ENCODE measurements at regions not wholly inside any gene's neighbourhood (a gene's known extent, or its start where the extent isn't known, plus 50 kb on each side); places are given as distances from the start of the nearest gene placed in this dataset.

GRCh38 chr1:117686907-117687306 is 81.1 kb downstream of the TENT5C start:
- Histone ChIP-seq H3K79me2 (ENCODE audit: low read depth) (no peaks in the 10 kb centered on the region), H3K9me2 (ENCODE audit: insufficient read depth) (no peaks in the 10 kb centered on the region), H3K4me2 (peak overlapping the region; percentile 37), H4K20me1 (ENCODE audit: insufficient read depth) (no peaks in the 10 kb centered on the region), H3K4me3 (no peak overlapping the region), H3K36me3 (ENCODE audit: low read depth) (no peaks in the 10 kb centered on the region), H3K9me3 (ENCODE audit: insufficient read depth, low read depth) (no peaks in the 10 kb centered on the region), H2AFZ (no peak overlapping the region), H3K27ac (no peak overlapping the region), H3F3A (ENCODE audit: insufficient read depth, low read depth) (peaks cover 5% of the 10 kb centered on the region; the same call in 1 of the 2 replicates), H3K27me3 (ENCODE audit: insufficient read depth, low read depth) (no peaks in the 10 kb centered on the region), H3K4me1 (replicated peaks; ENCODE audit: insufficient read depth) (peaks cover 12% of the 10 kb centered on the region)
- intact Hi-C loops (cut with micrococcal nuclease; ENCODE audit: unreplicated experiment), result no loop called here
- BruUV-seq (replicated peaks), result no TSS peak
- CTCF ChIA-PET, result no interaction called here
- POLR2A ChIA-PET (ENCODE audit: unreplicated experiment), result interaction anchor here (0.6 kb wide), 1 partner anchor 32 kb away, joined by 6 read pairs; no protein-coding TSS in a partner anchor
- DNase-seq, result peak; percentile 40 to 46
- TF ChIP-seq EZH2 (IDR thresholded peaks at IDR 0.05; ENCODE audit: low read depth), result no peak
- TF ChIP-seq CTCF (conservative IDR thresholded peaks at IDR 0.05), result no peak

- POLR2A ChIA-PET (ENCODE audit: unreplicated experiment), result no interaction called here
- no peaks in the 10 kb centered on the region for H3K9me3 ChIP-seq (ENCODE audit: insufficient read depth, low read depth)
- CTCF ChIA-PET, result interaction anchor here (0.6 to 0.7 kb wide), 2 partner anchors 68 to 155 kb away, joined by 3 to 8 read pairs; no protein-coding TSS in a partner anchor
- H3K4me2 ChIP-seq, result no peak overlapping the region
- H3K4me3 ChIP-seq, result no peak overlapping the region
- H3K27ac ChIP-seq, result no peak overlapping the region
- no peaks in the 10 kb centered on the region for H4K20me1 ChIP-seq (ENCODE audit: insufficient read depth)
- intact Hi-C loops (cut with micrococcal nuclease; ENCODE audit: unreplicated experiment), result no loop called here
- no peaks in the 10 kb centered on the region for H3K36me3 ChIP-seq (ENCODE audit: low read depth)
- H3K4me1 ChIP-seq (replicated peaks; ENCODE audit: insufficient read depth), result peaks cover 12% of the 10 kb centered on the region
- no peaks in the 10 kb centered on the region for H3K79me2 ChIP-seq (ENCODE audit: low read depth)
- BruUV-seq (replicated peaks), result no TSS peak
- H3K9me2 ChIP-seq (ENCODE audit: insufficient read depth), result no peaks in the 10 kb centered on the region
- no peaks in the 10 kb centered on the region for H3K27me3 ChIP-seq (ENCODE audit: insufficient read depth, low read depth)
- H3F3A ChIP-seq (ENCODE audit: insufficient read depth, low read depth), result peaks cover 5% of the 10 kb centered on the region; the same call in 1 of the 2 replicates
- H2AFZ ChIP-seq, result no peak overlapping the region
- no peak for DNase-seq
- TF ChIP-seq CTCF (conservative IDR thresholded peaks at IDR 0.05), result no peak
- TF ChIP-seq EZH2 (IDR thresholded peaks at IDR 0.05; ENCODE audit: low read depth), result no peak
Observed at GRCh38 chr1:117689997-117690625, 84.3 kb downstream of the TENT5C start.

GRCh38 chr1:117691942-117692341 is 86.1 kb downstream of the TENT5C start:
- ChIA-PET POLR2A (ENCODE audit: unreplicated experiment) (no interaction called here), CTCF (interaction anchor here (0.6 kb wide), 1 partner anchor 157 kb away, joined by 6 read pairs; no protein-coding TSS in a partner anchor)
- Histone ChIP-seq H3K4me3 (no peak overlapping the region), H3K36me3 (ENCODE audit: low read depth) (no peaks in the 10 kb centered on the region), H3K27ac (no peak overlapping the region), H3K9me3 (ENCODE audit: insufficient read depth, low read depth) (no peaks in the 10 kb centered on the region), H3K27me3 (ENCODE audit: insufficient read depth, low read depth) (no peaks in the 10 kb centered on the region), H3K4me2 (no peak overlapping the region), H3F3A (ENCODE audit: insufficient read depth, low read depth) (no peaks in the 10 kb centered on the region), H3K4me1 (replicated peaks; ENCODE audit: insufficient read depth) (peaks cover 4% of the 10 kb centered on the region), H3K9me2 (ENCODE audit: insufficient read depth) (no peaks in the 10 kb centered on the region), H2AFZ (no peak overlapping the region), H4K20me1 (ENCODE audit: insufficient read depth) (no peaks in the 10 kb centered on the region), H3K79me2 (ENCODE audit: low read depth) (no peaks in the 10 kb centered on the region)
- no TSS peak for BruUV-seq (replicated peaks)
- no peak for TF ChIP-seq EZH2 (IDR thresholded peaks at IDR 0.05; ENCODE audit: low read depth)
- TF ChIP-seq CTCF (conservative IDR thresholded peaks at IDR 0.05), result no peak
- DNase-seq, result no peak
- intact Hi-C loops (cut with micrococcal nuclease; ENCODE audit: unreplicated experiment), result no loop called here

All from PC-9 (cell line).